ENCODE measurements at regions not wholly inside any gene's neighbourhood (a gene's known extent, or its start where the extent isn't known, plus 50 kb on each side); places are given as distances from the start of the nearest gene placed in this dataset.

GRCh38 chr13:85405316-85405897 is 393.8 kb downstream of the SLITRK6 start:
- no peak for DNase-seq (ENCODE audit: low read depth, low spot score)

GRCh38 chr13:85386424-85386823 is 412.8 kb downstream of the SLITRK6 start:
- DNase-seq (ENCODE audit: low read depth, low spot score), result no peak

- no peak for DNase-seq (ENCODE audit: low read depth, low spot score)
These were observed 415.9 kb downstream of the SLITRK6 start for GRCh38 chr13:85383291-85383690.

GRCh38 chr13:85381082-85381481 is 418.1 kb downstream of the SLITRK6 start:
- DNase-seq (ENCODE audit: low read depth, low spot score), result no peak

- no peak for DNase-seq (ENCODE audit: low read depth, low spot score)
These were observed 419.2 kb downstream of the SLITRK6 start for GRCh38 chr13:85379991-85380390.

GRCh38 chr13:85379433-85379832 is 419.8 kb downstream of the SLITRK6 start:
- DNase-seq (ENCODE audit: low read depth, low spot score), result no peak

- DNase-seq (ENCODE audit: low read depth, low spot score), result no peak
These were observed 421.4 kb downstream of the SLITRK6 start for GRCh38 chr13:85377783-85378182.

GRCh38 chr13:85373322-85373721 is 425.9 kb downstream of the SLITRK6 start:
- DNase-seq (ENCODE audit: low read depth, low spot score), result no peak

- DNase-seq (ENCODE audit: low read depth, low spot score), result no peak
These were observed 428.0 kb downstream of the SLITRK6 start for GRCh38 chr13:85371254-85371653.

GRCh38 chr13:85368686-85369085 is 430.5 kb downstream of the SLITRK6 start:
- DNase-seq (ENCODE audit: low read depth, low spot score), result no peak

GRCh38 chr13:85367887-85368286 is 431.3 kb downstream of the SLITRK6 start:
- no peak for DNase-seq (ENCODE audit: low read depth, low spot score)

- no peak for DNase-seq (ENCODE audit: low read depth, low spot score)
These were observed 432.3 kb downstream of the SLITRK6 start for GRCh38 chr13:85366759-85367417.

- no peak for DNase-seq (ENCODE audit: low read depth, low spot score)
These were observed 435.7 kb downstream of the SLITRK6 start for GRCh38 chr13:85363504-85363903.

GRCh38 chr13:85362980-85363379 is 436.2 kb downstream of the SLITRK6 start:
- DNase-seq (ENCODE audit: low read depth, low spot score), result no peak

GRCh38 chr13:85347251-85347650 is 452.0 kb downstream of the SLITRK6 start:
- DNase-seq (ENCODE audit: low read depth, low spot score), result no peak

GRCh38 chr13:85334187-85334586 is 465.0 kb downstream of the SLITRK6 start:
- DNase-seq (ENCODE audit: low read depth, low spot score), result no peak

- DNase-seq (ENCODE audit: low read depth, low spot score), result no peak
These were observed 465.7 kb downstream of the SLITRK6 start for GRCh38 chr13:85333506-85334020.

- no peak for DNase-seq (ENCODE audit: low read depth, low spot score)
These were observed 466.6 kb downstream of the SLITRK6 start for GRCh38 chr13:85332615-85333014.

GRCh38 chr13:85321734-85322133 is 477.5 kb downstream of the SLITRK6 start:
- no peak for DNase-seq (ENCODE audit: low read depth, low spot score)

- no peak for DNase-seq (ENCODE audit: low read depth, low spot score)
These were observed 481.4 kb downstream of the SLITRK6 start for GRCh38 chr13:85317781-85318180.

GRCh38 chr13:85316506-85317025 is 482.7 kb downstream of the SLITRK6 start:
- no peak for DNase-seq (ENCODE audit: low read depth, low spot score)

- no peak for DNase-seq (ENCODE audit: low read depth, low spot score)
These were observed 484.5 kb downstream of the SLITRK6 start for GRCh38 chr13:85314686-85315085.

Measured in iPS DF 19.7 (cell line).